Motor neuron (in vitro differentiated cells): ENCODE measurements at regions not wholly inside any gene's neighbourhood (a gene's known extent, or its start where the extent isn't known, plus 50 kb on each side); places are given as distances from the start of the nearest gene placed in this dataset.

Source experiments
- ATAC-seq, 8 experiments: fragments of 200-7000 bp; cut with Tn5 transposase; replicated peaks in 6 of 8; 2 replicates each; pipeline ENCODE4 v1.8.0; 2021; ENCODE audit warnings: mild to moderate bottlenecking in 8 of 8, moderate library complexity in 8 of 8
- H3K27ac ChIP-seq, 2 donors: fragments of 250-450 bp; sonication (Bioruptor Pico); 2 replicates each; pipeline ENCODE4 v1.9.0; 2021; ENCODE audit warnings: antibody characterized with exemption in 2 of 2, mild to moderate bottlenecking in 2 of 2, moderate library complexity in 1 of 2
- H3K4me1 ChIP-seq, 2 donors: fragments of 250-450 bp; sonication (Bioruptor Pico); replicated peaks in 1 of 2; 2 replicates each; pipeline ENCODE4 v1.6.1; 2021; ENCODE audit warnings: antibody characterized with exemption in 2 of 2, mild to moderate bottlenecking in 2 of 2, moderate library complexity in 1 of 2
- H3K4me3 ChIP-seq, 5 donors: fragments of 250-450 bp; sonication (Bioruptor Pico); 2 replicates each; pipeline ENCODE4 v1.9.0; 2021; ENCODE audit warnings: antibody characterized with exemption in 5 of 5, mild to moderate bottlenecking in 5 of 5, moderate library complexity in 4 of 5
- WGBS, 10 experiments: fragments of 450-650 bp; shearing (Covaris generic); methylation state at CpG; one replicate each; pipeline ENCODE4 v1.0.0; 2022; 5-methylcytosine and 5-hydroxymethylcytosine counted together
- in situ Hi-C, 9 experiments: fragments of 400-800 bp; cut with MboI; loops; one replicate each; pipeline ENCODE4 v1.15.0; 2021; ENCODE audit warnings: low sequenced_read_pairs in 9 of 9, low pct_unique_long_range_greater_than_20kb in 2 of 9; ENCODE audit not compliant: unreplicated experiment in 9 of 9

DNA sequence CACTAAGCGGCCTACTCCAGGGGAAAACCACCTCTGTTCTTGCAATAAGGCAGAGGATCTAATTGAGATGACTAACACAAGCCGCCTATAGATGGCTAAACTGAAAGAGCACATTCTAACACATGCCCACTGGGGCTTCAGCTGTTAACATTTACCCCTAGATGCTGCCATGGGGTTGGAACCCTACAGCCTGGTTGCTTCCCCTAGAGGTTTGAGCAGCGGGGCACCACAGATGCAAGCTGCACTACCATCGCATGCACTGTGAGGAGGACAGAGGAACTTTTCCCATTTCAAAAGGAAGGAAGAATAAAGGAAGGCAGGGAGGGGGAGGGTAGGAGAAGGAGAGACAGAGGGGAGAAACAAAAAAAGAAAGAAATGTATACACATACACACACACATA is 465.8 kb upstream of the PCDH15 start:
- Histone ChIP-seq H3K4me1 (no peaks in the 10 kb centered on the region), H3K4me3 (no peak overlapping the region), H3K27ac (no peak overlapping the region)
- in situ Hi-C loops, result loop anchor here in 1 of 9 experiments (25.0 kb wide), 1 partner anchor 179 kb away; no protein-coding TSS in a partner anchor
- no peak for ATAC-seq
- WGBS, 10 experiments, result 60 to 100% (median 88%) methylated on average over 1 to 4 of the region's 4 CpGs; no CpG with 5 or more reads in 2 of the 10 experiments

DNA sequence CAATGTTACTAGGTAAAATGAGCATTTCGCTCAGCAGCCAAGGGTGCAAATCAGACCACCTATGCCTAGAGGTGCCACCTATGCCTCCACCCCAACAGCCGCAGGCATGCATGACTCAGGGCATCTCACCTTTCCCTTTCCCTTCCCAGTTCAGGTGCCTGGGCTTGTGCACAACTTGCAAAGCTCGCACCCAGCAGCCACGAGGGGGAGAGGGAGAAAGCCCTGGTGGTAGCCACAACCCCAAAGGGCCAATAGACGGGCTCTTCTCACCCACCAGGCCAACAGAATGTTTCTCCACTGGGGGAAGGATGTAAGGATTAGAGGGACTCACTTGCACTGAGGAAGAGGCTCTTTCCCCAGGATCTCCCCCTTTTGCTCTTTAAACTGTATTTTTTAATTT is 462.3 kb upstream of the PCDH15 start:
- 60 to 100% (median 98%) methylated on average over 1 to 5 of the region's 5 CpGs; no CpG with 5 or more reads in 2 of the 10 experiments for WGBS, 10 experiments
- ATAC-seq, result no peak
- Histone ChIP-seq H3K4me1 (no peaks in the 10 kb centered on the region), H3K27ac (no peak overlapping the region), H3K4me3 (no peak overlapping the region)
- in situ Hi-C loops, result loop anchor here in 1 of 9 experiments (25.0 kb wide), 1 partner anchor 176 kb away; no protein-coding TSS in a partner anchor

DNA sequence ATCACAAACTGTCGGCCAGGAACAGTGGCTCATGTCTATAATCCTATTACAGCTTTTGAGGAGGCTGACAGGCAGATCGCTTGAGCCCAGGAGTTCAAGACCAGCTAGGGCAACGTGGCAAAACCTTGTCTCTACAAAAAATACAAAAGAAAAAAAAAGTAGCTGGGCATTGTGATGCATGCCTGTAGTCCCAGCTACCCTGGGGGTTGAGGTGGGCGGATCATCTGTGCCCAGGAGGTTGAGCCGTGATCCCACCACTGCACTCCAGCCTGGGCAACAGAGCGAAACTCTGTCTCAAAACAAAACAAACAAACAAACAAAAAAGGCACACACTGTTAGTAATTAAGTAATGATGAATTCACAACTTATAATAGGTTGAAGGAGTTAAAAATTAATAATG is 441.5 kb upstream of the PCDH15 start:
- in situ Hi-C loops, result no loop called here
- Histone ChIP-seq H3K4me3 (no peak overlapping the region), H3K4me1 (no peaks in the 10 kb centered on the region), H3K27ac (no peak overlapping the region)
- ATAC-seq, result no peak
- 25 to 100% (median 69%) methylated on average over 2 to 6 of the region's 6 CpGs for WGBS, 10 experiments

DNA sequence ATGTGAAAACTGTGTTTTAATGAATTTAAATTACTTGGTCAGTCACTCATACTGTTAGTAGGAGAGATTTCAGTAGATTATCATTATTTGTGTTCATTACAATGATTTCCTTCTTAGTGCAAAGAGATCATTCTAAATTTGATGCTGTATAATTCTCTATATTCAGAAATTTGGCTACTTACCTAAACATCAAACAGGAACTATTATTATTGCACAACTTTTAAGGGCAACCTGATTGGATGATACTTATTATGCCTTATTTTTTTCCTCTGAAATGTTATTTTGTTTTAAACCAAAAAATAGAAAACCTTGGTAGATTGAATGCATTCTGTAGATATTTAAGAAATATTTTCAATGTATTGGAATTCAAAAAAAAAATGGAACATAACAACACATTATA is 436.4 kb upstream of the PCDH15 start:
- in situ Hi-C loops, result no loop called here

DNA sequence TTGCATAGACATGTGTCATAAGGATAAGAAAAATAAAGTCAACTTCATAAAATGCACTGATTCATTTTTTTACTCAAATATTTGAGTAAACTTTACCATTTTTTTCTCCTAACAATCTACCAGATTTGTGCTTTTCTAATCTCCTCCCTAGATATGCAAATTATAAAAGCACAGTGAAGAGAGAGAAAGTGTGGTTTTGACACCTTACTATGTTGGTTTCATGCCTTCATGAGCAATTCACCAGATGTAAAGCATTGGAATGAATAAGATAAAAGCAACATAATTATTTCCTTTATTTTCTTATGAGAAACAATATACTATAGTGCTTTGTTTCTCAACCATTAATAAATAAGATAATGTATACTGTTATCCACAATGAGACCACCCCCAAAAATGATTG is 432.5 kb upstream of the PCDH15 start:
- in situ Hi-C loops, result no loop called here
- no peak for ATAC-seq

More for the DNA sequence above, 436.4 kb upstream of the PCDH15 start:
- ATAC-seq, result no peak
- Histone ChIP-seq H3K4me3 (no peak overlapping the region), H3K27ac (no peak overlapping the region), H3K4me1 (no peaks in the 10 kb centered on the region)

DNA sequence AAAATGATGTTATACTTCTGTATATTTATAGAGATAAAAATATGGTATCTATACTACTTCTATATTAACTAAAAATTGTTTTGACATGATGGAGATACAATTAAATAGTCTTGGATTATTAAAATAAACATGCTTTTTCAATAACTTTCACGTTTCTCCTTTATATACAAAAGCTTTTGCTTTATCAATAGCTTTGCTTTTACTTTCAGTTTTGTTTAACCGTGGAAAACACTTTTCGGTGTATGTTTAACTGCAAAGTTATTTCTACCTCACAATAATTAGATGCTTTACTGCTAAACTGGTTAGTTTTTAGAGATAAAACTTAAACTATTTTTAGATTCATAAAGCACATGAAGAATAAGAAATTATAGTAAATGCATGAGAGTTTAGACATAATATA is 432.1 kb upstream of the PCDH15 start:
- Histone ChIP-seq H3K4me1 (peaks cover 0 to 8% of the 10 kb centered on the region in 2 donors), H3K27ac (no peak overlapping the region), H3K4me3 (no peak overlapping the region)
- in situ Hi-C loops, result no loop called here
- no peak for ATAC-seq
- WGBS, 10 experiments, result 22 to 93% (median 81%) methylated on average over 1 to 3 of the region's 3 CpGs

More for the DNA sequence above, 432.5 kb upstream of the PCDH15 start:
- no peak overlapping the region for H3K4me3 ChIP-seq
- H3K27ac ChIP-seq, result no peak overlapping the region
- peaks cover 0 to 4% of the 10 kb centered on the region in 2 donors for H3K4me1 ChIP-seq

DNA sequence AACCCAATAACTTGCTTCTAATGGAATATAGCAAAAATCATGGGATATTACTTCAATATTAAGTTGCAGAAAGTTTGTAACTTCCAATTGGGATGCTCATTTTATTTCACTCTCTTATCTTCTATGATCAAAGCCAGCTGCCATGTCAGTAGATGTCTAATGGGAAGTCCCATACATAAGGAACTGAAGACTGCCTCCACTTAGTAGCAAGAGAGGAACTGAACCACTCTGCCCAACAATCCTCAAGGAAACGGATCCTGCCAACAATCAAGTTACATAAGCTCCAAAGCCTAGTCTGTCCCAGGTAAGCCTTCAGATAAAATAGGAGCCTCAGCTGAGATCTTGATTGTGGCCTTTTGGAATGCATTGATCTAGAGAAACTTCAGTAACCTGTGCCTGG is 431.5 kb upstream of the PCDH15 start:
- in situ Hi-C loops, result no loop called here
- Histone ChIP-seq H3K27ac (no peak overlapping the region), H3K4me3 (no peak overlapping the region), H3K4me1 (peaks cover 0 to 13% of the 10 kb centered on the region in 2 donors)
- WGBS, 10 experiments, result 0 to 100% (median 60%) methylated on average over 1 of the region's 1 CpG; no CpG with 5 or more reads in 3 of the 10 experiments
- ATAC-seq, result no peak

DNA sequence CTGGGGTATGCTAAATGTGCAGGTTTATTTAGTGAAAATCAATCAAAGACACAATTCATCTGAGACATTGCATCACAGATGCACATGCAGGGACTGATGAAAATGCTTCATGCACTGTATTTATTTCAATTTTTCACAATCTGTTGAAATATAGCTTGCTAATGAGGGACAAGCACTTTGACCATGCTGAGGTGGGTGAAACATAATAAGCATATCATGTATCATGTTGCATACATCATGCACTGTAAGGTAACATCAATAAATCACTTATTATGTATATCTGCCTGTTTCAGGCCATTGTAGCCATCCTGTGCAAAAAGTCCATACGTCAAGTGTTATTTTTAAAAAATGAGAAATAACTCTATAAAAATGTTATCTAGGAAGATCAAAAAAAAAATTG is 426.9 kb upstream of the PCDH15 start:
- H3K4me3 ChIP-seq, result no peak overlapping the region
- in situ Hi-C loops, result no loop called here
- WGBS, 10 experiments, result 14 to 80% (median 43%) methylated on average over 1 of the region's 1 CpG; no CpG with 5 or more reads in 1 of the 10 experiments
- H3K4me1 ChIP-seq, result peaks cover 0 to 15% of the 10 kb centered on the region in 2 donors
- ATAC-seq, result peak in 5 of 8 experiments; percentile 61 to 96 (median 90)
- no peak overlapping the region for H3K27ac ChIP-seq

DNA sequence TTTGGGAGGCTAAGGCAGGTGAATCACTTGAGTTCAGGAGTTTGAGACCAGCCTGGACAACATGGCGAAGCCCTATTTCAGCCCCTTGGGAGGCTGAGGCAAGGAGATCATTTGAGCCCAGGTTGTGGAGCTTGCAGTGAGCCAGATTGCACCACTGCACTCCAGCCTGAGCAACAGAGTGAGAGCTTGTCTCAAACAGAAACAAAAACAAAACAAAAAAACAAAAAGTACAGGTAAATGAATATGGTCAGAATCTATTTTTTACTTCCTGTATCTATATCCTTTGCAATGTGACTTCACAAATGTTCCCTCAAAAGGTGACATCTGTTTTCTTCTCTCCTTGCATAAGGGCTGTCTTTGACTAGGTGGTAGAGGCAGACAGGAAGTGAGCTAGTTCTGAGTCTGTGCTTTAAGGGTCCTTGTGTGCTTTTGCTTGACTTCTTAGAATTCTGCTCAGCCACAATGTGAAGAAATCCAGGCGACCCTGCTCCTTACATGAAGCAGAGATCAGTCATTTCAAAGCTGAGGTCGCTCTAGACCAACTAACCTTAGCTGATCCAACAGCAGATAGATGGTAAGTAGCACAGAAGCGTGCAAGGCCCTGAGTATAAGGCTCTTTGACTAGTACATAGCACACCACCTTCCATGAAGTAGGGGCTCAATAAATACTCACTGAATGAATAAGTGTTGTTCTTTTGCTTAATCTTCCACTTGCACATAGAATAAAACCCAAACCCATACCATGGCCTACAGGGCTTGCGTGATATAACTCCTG is 423.2 kb upstream of the PCDH15 start:
- no peak overlapping the region for H3K4me3 ChIP-seq
- WGBS, 10 experiments, result 30 to 100% (median 76%) methylated on average over 1 to 5 of the region's 5 CpGs
- ATAC-seq, result no peak
- no peak overlapping the region for H3K27ac ChIP-seq
- in situ Hi-C loops, result no loop called here
- H3K4me1 ChIP-seq, result peaks cover 0 to 15% of the 10 kb centered on the region in 2 donors

DNA sequence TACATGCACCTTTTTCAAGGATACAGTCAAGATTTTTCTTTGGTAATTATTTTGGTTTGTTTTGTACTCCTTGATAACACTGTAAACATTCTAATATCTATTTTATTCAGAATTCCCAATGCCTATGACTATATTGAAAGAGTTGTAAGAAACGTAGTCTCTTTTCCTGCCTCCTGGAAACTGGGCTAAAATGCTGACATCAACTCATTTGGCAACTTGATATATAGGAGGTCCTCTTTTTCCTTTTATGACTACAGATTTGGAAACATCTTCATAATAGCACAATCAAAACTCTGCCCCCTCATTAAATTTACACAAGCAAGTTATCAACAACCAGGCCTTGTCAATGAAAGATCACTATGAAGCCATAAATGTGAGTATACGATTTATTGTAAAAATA is 422.3 kb upstream of the PCDH15 start:
- ATAC-seq, result no peak
- no peak overlapping the region for H3K4me3 ChIP-seq
- H3K4me1 ChIP-seq, result peaks cover 0 to 11% of the 10 kb centered on the region in 2 donors
- no peak overlapping the region for H3K27ac ChIP-seq
- in situ Hi-C loops, result no loop called here
- WGBS, 10 experiments, result 0 to 100% (median 86%) methylated on average over 1 to 2 of the region's 2 CpGs; no CpG with 5 or more reads in 1 of the 10 experiments

DNA sequence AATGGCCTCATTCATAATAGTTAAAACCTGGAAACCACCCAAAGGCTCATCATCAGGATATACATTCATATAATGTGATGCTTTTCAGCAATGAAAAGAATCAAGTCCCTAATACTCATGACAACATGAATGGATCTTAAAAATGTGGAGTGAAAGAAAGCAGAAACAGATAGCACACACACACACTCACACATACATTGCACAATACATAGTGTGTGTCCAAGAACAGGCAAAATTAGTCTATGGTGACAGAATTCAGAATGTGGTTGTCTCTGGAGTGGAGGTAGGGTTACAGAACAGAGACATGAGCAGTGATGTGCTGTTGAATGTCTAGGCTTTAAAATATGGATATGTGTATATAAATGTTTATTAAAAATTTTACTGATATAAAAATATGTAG is 419.9 kb upstream of the PCDH15 start:
- H3K27ac ChIP-seq, result no peak overlapping the region
- peaks cover 7 to 15% of the 10 kb centered on the region in 2 donors for H3K4me1 ChIP-seq
- in situ Hi-C loops, result no loop called here
- H3K4me3 ChIP-seq, result no peak overlapping the region
- ATAC-seq, result no peak

DNA sequence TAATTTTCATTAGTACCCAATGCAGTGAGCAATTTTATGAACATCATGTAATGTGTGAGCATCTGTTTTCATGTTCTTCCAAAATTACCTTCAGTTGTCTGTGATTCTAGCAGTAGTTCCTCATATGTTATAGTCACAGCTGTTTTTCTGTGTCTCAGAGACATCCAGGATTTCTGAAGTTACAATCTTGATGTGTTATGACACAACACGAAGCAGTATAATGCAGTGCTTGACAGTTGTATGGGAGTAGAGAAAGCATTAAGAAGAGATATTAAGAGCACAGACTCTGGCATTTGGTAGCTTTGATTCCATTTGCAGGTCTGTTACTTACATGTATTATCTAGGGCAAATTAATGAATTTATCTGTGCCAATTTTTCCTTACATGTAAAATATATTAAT is 414.7 kb upstream of the PCDH15 start:
- 0 to 100% (median 89%) methylated on average over 1 of the region's 1 CpG; no CpG with 5 or more reads in 1 of the 10 experiments for WGBS, 10 experiments
- Histone ChIP-seq H3K4me3 (no peak overlapping the region), H3K27ac (no peak overlapping the region), H3K4me1 (peaks cover 7 to 15% of the 10 kb centered on the region in 2 donors)
- in situ Hi-C loops, result no loop called here
- no peak for ATAC-seq

DNA sequence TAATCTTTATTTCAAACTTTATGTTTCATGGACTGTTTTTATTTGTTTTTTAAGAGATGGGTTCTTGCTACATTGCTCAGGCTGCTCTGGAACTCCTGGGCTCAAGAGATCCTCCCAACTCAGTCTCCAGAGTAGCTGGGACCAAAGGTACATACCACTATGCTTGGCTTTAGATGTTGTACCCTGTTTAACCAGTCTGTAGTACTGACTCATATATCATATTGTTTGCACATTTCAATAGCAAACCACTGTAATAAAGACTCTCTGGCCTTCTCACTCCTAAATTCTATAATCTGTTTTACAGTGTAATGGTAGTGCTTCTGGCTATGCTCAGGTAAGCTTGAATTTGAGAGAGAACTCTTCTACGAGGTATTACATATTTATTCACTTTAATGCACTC is 413.6 kb upstream of the PCDH15 start:
- in situ Hi-C loops, result no loop called here
- WGBS, 10 experiments, result 0 to 100% (median 75%) methylated on average over 1 of the region's 1 CpG; no CpG with 5 or more reads in 4 of the 10 experiments
- Histone ChIP-seq H3K27ac (no peak overlapping the region), H3K4me1 (peaks cover 7 to 15% of the 10 kb centered on the region in 2 donors), H3K4me3 (no peak overlapping the region)
- ATAC-seq, result no peak

DNA sequence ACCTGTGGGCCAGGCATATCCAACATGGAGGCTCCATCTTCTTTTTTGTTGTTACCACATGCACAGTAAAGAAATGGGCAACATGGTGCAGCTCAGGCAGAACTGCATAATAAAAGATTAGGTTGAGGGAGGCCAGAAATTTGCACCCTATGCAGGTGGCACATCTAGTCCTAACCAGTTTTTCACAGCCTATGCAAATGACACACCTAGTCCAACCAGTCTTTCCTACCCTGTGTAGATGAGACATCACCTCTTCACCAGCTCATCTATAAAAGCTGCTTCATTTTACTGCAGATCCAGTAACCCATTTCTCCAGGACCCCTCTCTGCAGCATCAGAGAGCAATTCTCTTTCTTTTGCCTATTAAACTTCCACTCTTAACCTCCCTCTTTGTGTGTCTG is 411.0 kb upstream of the PCDH15 start:
- ATAC-seq, result no peak
- no peak overlapping the region for H3K4me3 ChIP-seq
- peaks cover 0 to 1% of the 10 kb centered on the region in 2 donors for H3K4me1 ChIP-seq
- no peak overlapping the region for H3K27ac ChIP-seq
- in situ Hi-C loops, result no loop called here
